Liver (tissue), 8 donors: ENCODE measurements at regions not wholly inside any gene's neighbourhood (a gene's known extent, or its start where the extent isn't known, plus 50 kb on each side); places are given as distances from the start of the nearest gene placed in this dataset.
A peak's percentile ranks its signal among the peaks of the same experiment; 100 is the strongest.

Experiments
- DNase-seq: peaks from one replicate; pipeline ENCODE4 v3.0.0-alpha.2; 2017; ENCODE audit warnings: low spot score
- H3K27ac ChIP-seq, 2 donors: one replicate each; pipeline ENCODE4 v1.7.0; 2013; ENCODE audit warnings: inconsistent platforms in 2 of 2, low read length in 2 of 2, control low read depth in 1 of 2, low read depth in 1 of 2, mild to moderate bottlenecking in 1 of 2
- H3K27me3 ChIP-seq, 4 donors: one replicate each; pipeline versions ENCODE4 v1.6.1 to v1.7.0; 2013; ENCODE audit warnings: low read length in 3 of 4, inconsistent platforms in 1 of 4, mild to moderate bottlenecking in 1 of 4, moderate library complexity in 1 of 4; ENCODE audit not compliant: control insufficient read depth in 4 of 4, insufficient read depth in 4 of 4
- H3K36me3 ChIP-seq, 4 donors: one replicate each; pipeline versions ENCODE4 v1.6.1 to v1.7.0; 2013; ENCODE audit warnings: low read length in 3 of 4, mild to moderate bottlenecking in 3 of 4, low read depth in 1 of 4, moderate library complexity in 1 of 4; ENCODE audit not compliant: control insufficient read depth in 4 of 4, insufficient read depth in 3 of 4
- H3K4me1 ChIP-seq, 4 donors: one replicate each; pipeline versions ENCODE4 v1.6.1 to v1.7.0; 2013; ENCODE audit warnings: low read length in 3 of 4, mild to moderate bottlenecking in 3 of 4, moderate library complexity in 1 of 4; ENCODE audit not compliant: control insufficient read depth in 4 of 4, insufficient read depth in 4 of 4
- H3K4me3 ChIP-seq, 3 donors: one replicate each; pipeline versions ENCODE4 v1.6.1 to v1.7.0; 2013; ENCODE audit warnings: low read length in 3 of 3, control low read depth in 1 of 3, low read depth in 1 of 3, mild to moderate bottlenecking in 1 of 3
- H3K9ac ChIP-seq, 2 donors: one replicate each; pipeline ENCODE4 v1.7.0; 2013; ENCODE audit warnings: low read length in 2 of 2, mild to moderate bottlenecking in 2 of 2, moderate library complexity in 2 of 2, control low read depth in 1 of 2, low read depth in 1 of 2
- H3K9me3 ChIP-seq, 4 donors: one replicate each; pipeline versions ENCODE4 v1.6.1 to v1.7.0; 2013; ENCODE audit warnings: low read length in 3 of 4; ENCODE audit not compliant: control insufficient read depth in 4 of 4
- ATF3 ChIP-seq: IDR thresholded peaks from 2 replicates; pipeline ENCODE4 v1.6.1; 2016; ENCODE audit warnings: antibody characterized with exemption
- CTCF ChIP-seq: fragments of 150-350 bp; IDR thresholded peaks from 2 replicates; pipeline ENCODE4 v1.5.1; 2017; ENCODE audit warnings: improper control_type of control experiment, low read depth, low read length; ENCODE audit not compliant: missing input control
- EGR1 ChIP-seq, 2 donors: IDR thresholded peaks; 2 replicates each; pipeline ENCODE4 v1.6.1; 2016 to 2018; ENCODE audit warnings: antibody characterized with exemption in 2 of 2, low read depth in 2 of 2
- FOXA2 ChIP-seq: IDR thresholded peaks from 2 replicates; pipeline ENCODE4 v1.6.1; 2016; ENCODE audit warnings: antibody characterized with exemption
- GABPA ChIP-seq, 2 donors: IDR thresholded peaks in 1 of 2; conservative IDR thresholded peaks in 1 of 2; 2 replicates each; pipeline ENCODE4 v1.6.1; 2016; ENCODE audit warnings: antibody characterized with exemption in 2 of 2, mild to moderate bottlenecking in 1 of 2, moderate library complexity in 1 of 2
- HNF4A ChIP-seq, 2 donors: conservative IDR thresholded peaks; 2 replicates each; pipeline ENCODE4 v1.6.1; 2016; ENCODE audit warnings: antibody characterized with exemption in 2 of 2, mild to moderate bottlenecking in 2 of 2
- RAD21 ChIP-seq, 2 donors: IDR thresholded peaks; 2 replicates each; pipeline ENCODE4 v1.6.1; 2016; ENCODE audit warnings: antibody characterized with exemption in 2 of 2, mild to moderate bottlenecking in 2 of 2
- REST ChIP-seq: IDR thresholded peaks from 2 replicates; pipeline ENCODE4 v1.6.1; 2016; ENCODE audit warnings: antibody characterized with exemption, mild to moderate bottlenecking
- RXRA ChIP-seq, 2 donors: IDR thresholded peaks; 2 replicates each; pipeline ENCODE4 v1.6.1; 2017 to 2018; ENCODE audit warnings: antibody characterized with exemption in 2 of 2, mild to moderate bottlenecking in 1 of 2
- TAF1 ChIP-seq: conservative IDR thresholded peaks from 2 replicates; pipeline ENCODE4 v1.6.1; 2016; ENCODE audit warnings: antibody characterized with exemption, mild to moderate bottlenecking
- YY1 ChIP-seq: IDR thresholded peaks from 2 replicates; pipeline ENCODE4 v1.6.1; 2016; ENCODE audit warnings: antibody characterized with exemption, mild to moderate bottlenecking
- WGBS: extraction: QIAGEN DNeasy Blood & Tissue Kit; methylation state at CpG from one replicate; pipeline ENCODE4 v1.1.7; 2013; 5-methylcytosine and 5-hydroxymethylcytosine counted together
- donor health status: healthy.
- donor health status: healthy.
- donor health status: healthy.
- donor health status: healthy.
- donor health status: healthy.

GRCh38 chr7:130925136-130925794 is 191.3 kb upstream of the KLF14 start (continued):
- no peak for TF ChIP-seq REST
- no peak for TF ChIP-seq FOXA2
- peak in 1 of 2 donors; percentile 25 for TF ChIP-seq RAD21 (IDR thresholded peaks at IDR 0.05)

GRCh38 chr7:130926001-130926691 is 192.1 kb upstream of the KLF14 start:
- H3K27me3 ChIP-seq, result no peaks in the 10 kb centered on the region
- no peak for DNase-seq
- H3K4me3 ChIP-seq, result no peak overlapping the region
- WGBS, result 76% methylated on average over 16 of the region's 16 CpGs
- no peaks in the 10 kb centered on the region for H3K9me3 ChIP-seq
- H3K4me1 ChIP-seq, result peaks cover 16 to 36% (median 27%) of the 10 kb centered on the region in 4 donors
- peak overlapping the region; percentile 45 to 49 for H3K27ac ChIP-seq
- H3K9ac ChIP-seq, result no peak overlapping the region
- TF ChIP-seq HNF4A (conservative IDR thresholded peaks at IDR 0.05) (no peak), GABPA (IDR thresholded peaks at IDR 0.05 in 1 of 2, conservative IDR thresholded peaks at IDR 0.05 in 1 of 2) (no peak), CTCF (no peak), ATF3 (no peak), EGR1 (IDR thresholded peaks at IDR 0.05; ENCODE audit: low read depth in 2 of 2) (no peak), YY1 (no peak), FOXA2 (no peak), TAF1 (no peak), REST (no peak), RXRA (IDR thresholded peaks at IDR 0.05) (no peak)
- H3K36me3 ChIP-seq, result peaks cover 0 to 7% (median 0%) of the 10 kb centered on the region in 4 donors
